Caco-2 (cell line): ENCODE measurements at regions not wholly inside any gene's neighbourhood (a gene's known extent, or its start where the extent isn't known, plus 50 kb on each side); places are given as distances from the start of the nearest gene placed in this dataset.

ENCODE experiments used
- BruUV-seq: library from RNA; stranded (reverse); fragments of 400-500 nt; replicated peaks from 2 replicates; lab custom pipeline; 2021; lab: Mats Ljungman, UMichigan
- CTCF ChIA-PET: fragments of 300-600 bp; sonication (Branson Sonifier 250); formaldehyde crosslinking; loops from one replicate; lab custom pipeline; 2022; ENCODE audit warnings: antibody characterized with exemption; lab: Charles Lee
- POLR2A ChIA-PET: fragments of 300-600 bp; sonication (Branson Sonifier 250); formaldehyde crosslinking; loops from one replicate; lab custom pipeline; 2022; ENCODE audit warnings: antibody characterized with exemption; lab: Charles Lee
- DNase-seq, 2 experiments: peaks; one replicate each; pipeline versions ENCODE4 v3.0.0 to v3.0.0-alpha.2; 2020 to 2022
- H3K27me3 ChIP-seq: replicated peaks from 2 replicates; pipeline ENCODE4 v1.6.0; 2011; ENCODE audit warnings: low read length; ENCODE audit not compliant: control insufficient read depth, insufficient read depth
- H3K36me3 ChIP-seq: 2 replicates; pipeline ENCODE4 v1.5.1; 2011; ENCODE audit warnings: low read length; ENCODE audit not compliant: control insufficient read depth, insufficient read depth
- H3K4me1 ChIP-seq: fragments of 250-450 bp; sonication (Bioruptor Pico); 2 replicates; pipeline ENCODE4 v1.5.1; 2020; ENCODE audit warnings: mild to moderate bottlenecking
- H3K4me3 ChIP-seq: 2 replicates; pipeline ENCODE4 v1.5.1; 2011; ENCODE audit warnings: low read depth, mild to moderate bottlenecking, control low read depth, low read length
- H3K9me3 ChIP-seq: fragments of 250-450 bp; sonication (Bioruptor Pico); 2 replicates; pipeline ENCODE4 v1.5.1; 2020; ENCODE audit warnings: mild to moderate bottlenecking, moderate library complexity
- H3K27ac Mint-ChIP-seq: one replicate; pipeline ENCODE4 v1.8.0; 2022; ENCODE audit warnings: mixed read lengths; ENCODE audit not compliant: unreplicated experiment
- H3K27me3 Mint-ChIP-seq: one replicate; pipeline ENCODE4 v1.8.0; 2022; ENCODE audit warnings: mixed read lengths; ENCODE audit not compliant: insufficient read depth, unreplicated experiment
- H3K36me3 Mint-ChIP-seq: one replicate; pipeline ENCODE4 v1.8.0; 2022; ENCODE audit warnings: mild to moderate bottlenecking, mixed read lengths; ENCODE audit not compliant: insufficient read depth, unreplicated experiment
- H3K4me1 Mint-ChIP-seq: one replicate; pipeline ENCODE4 v1.8.0; 2022; ENCODE audit warnings: low read depth, mixed read lengths; ENCODE audit not compliant: unreplicated experiment
- H3K4me3 Mint-ChIP-seq: one replicate; pipeline ENCODE4 v1.8.0; 2022; ENCODE audit warnings: mild to moderate bottlenecking, moderate library complexity, mixed read lengths; ENCODE audit not compliant: unreplicated experiment
- H3K9me3 Mint-ChIP-seq: one replicate; pipeline ENCODE4 v1.8.0; 2022; ENCODE audit warnings: mixed read lengths; ENCODE audit not compliant: unreplicated experiment
- CTCF ChIP-seq, 2 experiments: fragments of 200-600 bp in 1 of 2; IDR thresholded peaks; 1 replicate in 1 of 2; 2 replicates in 1 of 2; pipeline versions ENCODE4 v1.5.1 to v1.8.0; 2011 to 2022; ENCODE audit warnings: antibody characterized with exemption in 1 of 2, control low read depth in 1 of 2, inconsistent platforms in 1 of 2, low read depth in 1 of 2, low read length in 1 of 2, mild to moderate bottlenecking in 1 of 2, moderate library complexity in 1 of 2; ENCODE audit not compliant: insufficient read depth in 1 of 2, severe bottlenecking in 1 of 2, unreplicated experiment in 1 of 2
- intact Hi-C: fragments of 100-400 bp; cut with micrococcal nuclease; formaldehyde crosslinking; loops from one replicate; pipeline ENCODE4 v1.10.0; 2022; ENCODE audit not compliant: unreplicated experiment

- Mint-ChIP-seq H3K27ac (peak overlapping the region; percentile 54), H3K36me3 (peaks cover 7% of the 10 kb centered on the region), H3K9me3 (no peaks in the 10 kb centered on the region), H3K4me1 (peaks cover 31% of the 10 kb centered on the region), H3K4me3 (no peak overlapping the region), H3K27me3 (no peaks in the 10 kb centered on the region)
- Histone ChIP-seq H3K9me3 (no peaks in the 10 kb centered on the region), H3K4me1 (peaks cover 30% of the 10 kb centered on the region), H3K36me3 (no peaks in the 10 kb centered on the region; the same call in 1 of the 2 replicates), H3K4me3 (no peak overlapping the region), H3K27me3 (no peaks in the 10 kb centered on the region)
- POLR2A ChIA-PET: no interaction called here
- intact Hi-C loops: loop anchor here (5.0 kb wide), 1 partner anchor 180 kb away; no protein-coding TSS in a partner anchor
- BruUV-seq: no TSS peak
- no peak for TF ChIP-seq CTCF (IDR thresholded peaks at IDR 0.05; ENCODE audit: insufficient read depth in 1 of 2, low read depth in 1 of 2, low read length in 1 of 2, severe bottlenecking in 1 of 2, unreplicated experiment in 1 of 2)
- CTCF ChIA-PET: no interaction called here
- no peak for DNase-seq
These were observed 221.8 kb downstream of the ANAPC1 start for GRCh38 chr2:111662039-111662770.

- H3K4me1 Mint-ChIP-seq: peaks cover 29% of the 10 kb centered on the region
- no peak overlapping the region for H3K4me3 Mint-ChIP-seq
- intact Hi-C loops: loop anchor here (5.0 kb wide), 1 partner anchor 181 kb away; no protein-coding TSS in a partner anchor
- CTCF ChIA-PET: no interaction called here
- H3K4me1 ChIP-seq: peaks cover 30% of the 10 kb centered on the region
- H3K9me3 Mint-ChIP-seq: no peaks in the 10 kb centered on the region
- no peaks in the 10 kb centered on the region for H3K27me3 ChIP-seq
- no peak for TF ChIP-seq CTCF (IDR thresholded peaks at IDR 0.05; ENCODE audit: insufficient read depth in 1 of 2, low read depth in 1 of 2, low read length in 1 of 2, severe bottlenecking in 1 of 2, unreplicated experiment in 1 of 2)
- BruUV-seq: no TSS peak
- no peak overlapping the region for H3K4me3 ChIP-seq
- peak overlapping the region; percentile 39 for H3K27ac Mint-ChIP-seq
- H3K36me3 Mint-ChIP-seq: peaks cover 7% of the 10 kb centered on the region
- POLR2A ChIA-PET: no interaction called here
- H3K9me3 ChIP-seq: no peaks in the 10 kb centered on the region
- H3K36me3 ChIP-seq: no peaks in the 10 kb centered on the region; the same call in 1 of the 2 replicates
- no peak for DNase-seq
- H3K27me3 Mint-ChIP-seq: no peaks in the 10 kb centered on the region
These were observed 221.1 kb downstream of the ANAPC1 start for GRCh38 chr2:111662771-111663470.

- Mint-ChIP-seq H3K4me1 (peaks cover 29% of the 10 kb centered on the region), H3K27ac (peak overlapping the region; percentile 39), H3K27me3 (no peaks in the 10 kb centered on the region), H3K4me3 (no peak overlapping the region), H3K36me3 (peaks cover 7% of the 10 kb centered on the region), H3K9me3 (no peaks in the 10 kb centered on the region)
- ChIA-PET POLR2A (no interaction called here), CTCF (no interaction called here)
- no TSS peak for BruUV-seq
- no peaks in the 10 kb centered on the region; the same call in 1 of the 2 replicates for H3K36me3 ChIP-seq
- intact Hi-C loops: loop anchor here (5.0 kb wide), 1 partner anchor 181 kb away; no protein-coding TSS in a partner anchor
- DNase-seq: peak; percentile 52 to 57
- H3K9me3 ChIP-seq: no peaks in the 10 kb centered on the region
- no peak overlapping the region for H3K4me3 ChIP-seq
- H3K4me1 ChIP-seq: peaks cover 30% of the 10 kb centered on the region
- H3K27me3 ChIP-seq: no peaks in the 10 kb centered on the region
- TF ChIP-seq CTCF (IDR thresholded peaks at IDR 0.05; ENCODE audit: insufficient read depth in 1 of 2, low read depth in 1 of 2, low read length in 1 of 2, severe bottlenecking in 1 of 2, unreplicated experiment in 1 of 2): peak; percentile 29 to 30
These were observed 220.3 kb downstream of the ANAPC1 start for GRCh38 chr2:111663471-111664274.
